AG09319 (cell line): ENCODE measurements at regions not wholly inside any gene's neighbourhood (a gene's known extent, or its start where the extent isn't known, plus 50 kb on each side); places are given as distances from the start of the nearest gene placed in this dataset.
A peak's percentile ranks its signal among the peaks of the same experiment; 100 is the strongest.
"Not testable (repeated sequence)": the region's sequence is repeated elsewhere in the genome, so short reads cannot be mapped to it uniquely, and the experiment has no call there.

Experiments used
- DNase-seq: peaks from one replicate; pipeline ENCODE4 v3.0.0-alpha.2; 2010; ENCODE audit warnings: low read depth; ENCODE audit errors: extremely low read depth
- TF ChIP-seq, protein P1 (sequence below): IDR thresholded peaks from 2 replicates; pipeline ENCODE4 v1.5.1; 2011; ENCODE audit warnings: low read depth, mild to moderate bottlenecking, inconsistent platforms, low read length, moderate library complexity

DNA sequence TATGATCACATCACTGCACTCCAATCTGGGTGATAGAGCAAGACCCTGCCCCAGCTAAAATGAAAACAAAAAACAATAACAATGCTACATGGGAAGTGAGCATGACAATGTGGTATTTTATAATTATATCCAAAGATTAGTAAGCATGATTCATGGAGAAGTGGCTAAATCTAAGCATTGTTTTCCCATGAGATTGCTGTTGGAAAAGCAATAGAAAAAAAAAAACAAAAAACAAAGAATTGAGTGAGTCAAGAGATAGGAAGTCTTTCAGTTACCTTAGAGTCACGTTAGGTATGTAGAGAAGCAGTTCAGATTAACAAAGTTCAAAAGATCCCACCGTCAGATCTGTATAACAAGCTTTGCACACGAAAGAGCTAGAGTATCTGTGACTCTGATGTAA is 210.3 kb upstream of the CNTN6 start:
- TF ChIP-seq, protein P1, sequence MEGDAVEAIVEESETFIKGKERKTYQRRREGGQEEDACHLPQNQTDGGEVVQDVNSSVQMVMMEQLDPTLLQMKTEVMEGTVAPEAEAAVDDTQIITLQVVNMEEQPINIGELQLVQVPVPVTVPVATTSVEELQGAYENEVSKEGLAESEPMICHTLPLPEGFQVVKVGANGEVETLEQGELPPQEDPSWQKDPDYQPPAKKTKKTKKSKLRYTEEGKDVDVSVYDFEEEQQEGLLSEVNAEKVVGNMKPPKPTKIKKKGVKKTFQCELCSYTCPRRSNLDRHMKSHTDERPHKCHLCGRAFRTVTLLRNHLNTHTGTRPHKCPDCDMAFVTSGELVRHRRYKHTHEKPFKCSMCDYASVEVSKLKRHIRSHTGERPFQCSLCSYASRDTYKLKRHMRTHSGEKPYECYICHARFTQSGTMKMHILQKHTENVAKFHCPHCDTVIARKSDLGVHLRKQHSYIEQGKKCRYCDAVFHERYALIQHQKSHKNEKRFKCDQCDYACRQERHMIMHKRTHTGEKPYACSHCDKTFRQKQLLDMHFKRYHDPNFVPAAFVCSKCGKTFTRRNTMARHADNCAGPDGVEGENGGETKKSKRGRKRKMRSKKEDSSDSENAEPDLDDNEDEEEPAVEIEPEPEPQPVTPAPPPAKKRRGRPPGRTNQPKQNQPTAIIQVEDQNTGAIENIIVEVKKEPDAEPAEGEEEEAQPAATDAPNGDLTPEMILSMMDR = no peak
- DNase-seq = no peak

DNA sequence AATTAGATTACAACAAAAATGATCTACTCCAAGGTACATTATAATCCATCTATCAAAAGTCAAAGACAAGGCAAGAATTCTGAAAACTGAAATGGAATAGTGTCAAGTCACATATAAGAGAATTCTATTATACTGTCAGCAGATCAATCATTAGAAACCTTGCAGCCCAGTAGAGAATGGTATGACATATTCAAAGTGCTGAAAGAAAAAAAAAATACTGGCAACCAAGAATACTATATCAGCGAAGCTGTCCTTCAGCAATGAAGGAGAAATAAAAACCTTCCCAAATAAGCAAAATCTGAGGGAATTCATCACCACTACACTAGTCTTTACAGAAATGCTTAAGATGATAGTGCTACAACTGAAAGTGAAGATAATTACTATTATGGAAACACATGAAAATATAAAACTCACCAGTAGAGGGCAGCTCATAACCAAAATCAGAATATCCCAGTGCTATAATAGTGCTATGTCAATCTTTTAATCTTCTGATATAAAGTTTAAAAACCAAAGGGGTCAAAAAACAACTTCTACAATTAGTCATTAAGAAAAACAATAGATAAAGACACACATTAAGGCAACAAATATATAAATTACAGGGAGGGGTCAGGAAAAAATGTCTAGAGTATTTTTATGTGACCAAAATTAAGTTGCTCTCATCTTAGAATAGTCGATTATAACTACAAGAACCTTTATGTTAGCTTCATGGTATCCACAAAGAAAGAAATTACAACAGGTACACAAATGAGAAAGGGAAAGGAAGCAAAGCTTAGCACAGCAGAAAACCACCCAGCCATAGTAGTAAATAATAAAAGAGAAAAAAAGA is 190.7 kb upstream of the CNTN6 start:
- no peak for DNase-seq
- TF ChIP-seq, protein P1 = peak; percentile 14

DNA sequence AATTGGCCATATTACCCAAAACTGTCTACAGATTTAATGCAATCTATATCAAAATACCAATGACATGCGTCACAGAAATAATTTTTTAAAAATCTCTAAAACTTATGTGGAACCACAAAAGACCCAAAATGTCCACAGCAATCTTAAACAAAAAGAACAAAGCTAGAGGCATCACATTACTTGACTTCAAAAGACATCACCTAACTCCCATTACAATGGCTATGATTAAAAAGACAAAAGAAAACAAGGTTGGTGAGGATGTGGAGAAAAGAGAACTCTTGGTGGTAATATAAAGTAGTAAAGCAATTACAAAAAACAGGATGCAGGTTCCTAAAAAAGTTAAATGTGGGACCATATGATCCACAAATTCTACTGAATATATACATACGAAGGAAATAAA is 187.6 kb upstream of the CNTN6 start:
- TF ChIP-seq, protein P1 = no peak
- DNase-seq = no peak

DNA sequence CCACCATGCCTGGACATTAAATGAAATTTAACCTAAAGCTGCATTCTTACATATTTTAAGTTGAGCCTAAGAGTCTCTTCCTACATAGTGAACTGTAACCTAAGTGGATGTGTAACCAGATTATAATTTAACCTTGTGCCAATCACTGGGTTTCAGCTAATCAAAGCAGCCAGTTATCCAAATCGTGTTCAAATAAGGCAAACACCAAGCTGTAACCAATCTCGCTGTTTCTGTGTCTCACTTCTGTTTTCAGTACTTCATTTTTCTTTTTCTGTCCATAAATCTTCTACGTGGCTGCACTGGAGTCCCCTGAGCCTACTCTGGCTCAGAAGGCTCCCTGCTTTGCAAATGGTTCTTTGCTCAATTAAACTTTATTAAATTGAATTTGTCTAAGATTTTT is 186.1 kb upstream of the CNTN6 start:
- DNase-seq = no peak

DNA sequence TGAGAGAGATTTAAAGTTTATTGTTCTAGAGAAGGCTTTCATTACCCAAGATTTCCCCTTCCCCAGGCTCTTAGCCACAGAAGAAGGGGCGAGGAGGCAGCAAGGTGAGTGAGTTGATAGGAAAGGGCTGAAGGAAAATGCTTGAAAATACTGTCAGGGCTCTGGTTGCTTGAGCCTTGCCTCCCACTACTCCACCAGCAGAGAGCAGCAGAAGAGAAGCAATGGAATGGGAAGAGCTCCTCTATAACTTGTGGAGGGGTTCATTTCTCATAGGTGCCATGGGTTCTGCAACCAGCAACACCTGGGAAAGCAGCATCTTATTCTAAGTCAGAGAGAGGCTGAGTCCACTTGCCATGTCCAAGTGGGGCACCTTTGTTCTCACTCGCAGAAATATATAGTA is 184.0 kb upstream of the CNTN6 start:
- no peak for DNase-seq
- TF ChIP-seq, protein P1 = no peak

More for the DNA sequence above, 186.1 kb upstream of the CNTN6 start:
- TF ChIP-seq, protein P1 = no peak

DNA sequence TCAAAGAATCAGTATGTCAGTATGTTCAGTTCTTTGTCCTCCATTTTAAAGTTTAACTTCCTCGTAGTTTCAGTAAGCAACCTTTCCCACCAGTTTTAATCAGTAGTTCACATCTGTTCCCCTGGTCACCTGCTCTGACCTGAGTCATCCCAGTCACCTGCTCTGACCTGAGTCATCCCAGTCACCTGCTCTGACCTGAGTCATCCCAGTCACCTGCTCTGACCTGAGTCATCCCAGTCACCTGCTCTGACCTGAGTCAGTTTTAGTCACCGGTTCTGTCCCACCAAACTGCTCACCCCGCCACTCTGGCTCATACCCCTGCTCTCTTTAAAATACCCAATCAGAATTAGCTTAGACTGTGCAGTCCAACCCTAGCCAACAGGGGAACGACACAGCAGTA is 180.1 kb upstream of the CNTN6 start:
- DNase-seq = not testable (repeated sequence)

DNA sequence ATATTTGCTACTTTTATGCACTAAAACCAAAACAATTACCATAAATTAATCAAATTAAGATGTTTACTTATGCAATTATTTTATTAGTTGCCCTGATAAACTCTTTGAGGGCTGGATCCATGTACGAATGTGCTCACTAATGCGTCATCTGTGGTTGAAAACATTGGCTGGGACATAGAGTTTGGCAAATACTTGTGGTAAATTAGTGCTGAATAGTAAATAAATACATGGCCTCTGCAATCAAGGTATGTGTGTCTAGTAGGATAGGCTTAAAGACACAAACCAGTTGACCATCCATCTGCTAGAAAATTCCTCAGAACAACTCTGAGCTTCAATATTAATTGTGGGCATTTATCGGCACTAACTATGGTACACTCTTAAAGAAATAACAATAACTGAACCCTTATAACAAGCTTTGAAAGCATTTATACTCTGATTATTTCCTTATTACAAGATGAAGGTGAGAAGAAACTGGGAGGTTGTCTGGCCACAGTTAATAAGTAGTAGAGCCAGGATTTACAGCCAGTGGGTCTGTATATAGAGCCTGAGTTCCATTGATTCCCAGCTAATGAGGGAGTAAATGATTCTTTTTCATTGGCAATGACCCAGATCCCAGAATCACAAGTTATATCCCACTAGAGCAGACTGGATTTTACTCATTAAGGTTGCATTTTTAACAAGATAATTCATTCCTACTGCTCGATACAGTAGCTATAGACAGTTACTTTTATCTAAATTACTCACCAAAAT is 169.5 kb upstream of the CNTN6 start:
- TF ChIP-seq, protein P1 = no peak
- DNase-seq = no peak

DNA sequence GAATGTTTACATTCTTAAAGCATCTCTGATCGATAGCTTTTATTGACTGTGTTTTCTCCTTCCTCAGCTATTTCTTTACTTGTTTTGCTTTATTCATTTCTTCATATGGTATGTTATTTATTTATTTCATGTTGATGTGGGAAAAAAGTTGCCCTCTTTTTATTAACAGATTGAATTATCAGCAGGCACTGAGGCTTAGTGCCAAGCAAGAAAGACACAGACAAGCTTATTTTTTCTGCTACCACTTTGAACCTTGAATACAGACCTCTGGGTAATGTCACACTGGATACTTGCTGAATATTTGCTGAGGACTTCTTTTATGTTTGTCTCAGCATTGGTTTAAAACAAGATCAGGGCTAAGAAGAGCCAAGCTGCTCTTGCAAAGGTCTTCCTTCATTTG is 162.0 kb upstream of the CNTN6 start:
- DNase-seq = no peak
- TF ChIP-seq, protein P1 = no peak
